CD4-positive, alpha-beta T cell treated with Interleukin-10 for 1 hour (primary cell): ENCODE measurements at regions not wholly inside any gene's neighbourhood (a gene's known extent, or its start where the extent isn't known, plus 50 kb on each side); places are given as distances from the start of the nearest gene placed in this dataset.

Experiments used
- DNase-seq: peaks from one replicate; pipeline ENCODE4 v3.0.0-alpha.2; 2020

DNA sequence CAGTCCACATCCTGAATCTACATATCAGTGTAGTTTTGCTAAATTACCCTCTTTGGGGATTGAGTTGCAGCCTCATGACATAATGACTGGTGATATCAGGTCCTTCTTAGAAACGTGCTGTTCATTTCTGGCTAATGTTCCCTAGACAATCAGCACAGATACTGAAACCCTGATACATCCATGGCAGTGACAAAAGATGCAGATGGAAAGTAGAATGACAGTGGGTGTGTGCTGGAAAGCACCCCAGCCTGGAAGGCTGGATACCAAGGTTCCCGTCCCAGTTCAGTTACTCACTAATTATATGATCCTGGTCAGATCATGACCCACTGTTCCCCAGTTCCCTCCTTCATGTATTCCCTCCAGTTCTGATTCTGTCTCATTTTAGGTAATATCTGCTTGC lies 198.2 kb upstream of the FGGY start:
- DNase-seq: no peak

DNA sequence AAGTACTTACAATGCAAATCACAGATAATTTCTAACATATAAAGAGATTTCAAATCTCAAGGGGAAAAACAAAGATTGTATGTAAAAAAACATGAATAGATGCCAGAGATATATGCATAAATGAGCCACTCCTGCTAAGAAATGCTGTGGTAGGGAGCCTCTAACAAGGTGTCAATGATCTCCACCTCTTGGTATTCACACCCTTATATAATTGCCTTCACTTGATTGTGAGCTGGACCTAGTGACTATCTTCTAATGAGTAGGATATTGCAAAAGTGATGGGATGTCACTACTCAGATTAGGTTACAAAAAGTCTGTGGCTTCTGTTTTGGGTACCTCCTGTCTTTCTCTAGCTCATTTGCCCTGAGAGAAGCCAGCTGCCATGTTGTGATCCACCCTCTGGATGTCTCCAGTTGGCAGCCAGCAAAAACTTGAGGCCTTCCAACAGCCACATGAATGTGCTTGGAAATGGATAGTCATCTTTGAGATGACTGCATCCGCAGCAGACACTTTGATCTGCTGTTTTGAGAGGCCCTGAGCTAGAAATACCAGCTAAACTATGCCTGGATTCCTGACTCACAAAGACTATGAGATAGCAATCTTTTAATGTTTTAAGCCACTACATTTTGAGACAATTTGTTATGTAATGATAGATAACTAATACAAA lies 196.1 kb upstream of the FGGY start:
- DNase-seq: no peak

DNA sequence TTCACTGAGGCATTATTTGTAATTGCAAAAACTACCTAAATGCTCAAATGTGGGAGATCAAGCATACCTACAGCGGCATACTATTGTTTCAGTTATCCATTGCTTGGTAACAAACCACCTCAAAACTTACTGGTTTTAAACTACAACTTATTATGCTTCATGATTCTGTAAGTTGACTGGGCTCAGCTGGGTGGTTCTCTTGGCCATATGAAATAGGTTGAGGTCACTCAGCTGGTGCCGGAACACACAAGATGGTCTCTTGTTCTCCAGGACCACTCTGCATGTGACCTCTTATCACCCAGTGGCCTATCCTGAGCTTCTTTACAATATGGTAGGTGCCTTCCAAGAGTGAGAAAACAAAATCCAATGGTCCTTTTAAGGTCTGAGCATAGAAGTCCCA lies 195.4 kb upstream of the FGGY start:
- DNase-seq: no peak

DNA sequence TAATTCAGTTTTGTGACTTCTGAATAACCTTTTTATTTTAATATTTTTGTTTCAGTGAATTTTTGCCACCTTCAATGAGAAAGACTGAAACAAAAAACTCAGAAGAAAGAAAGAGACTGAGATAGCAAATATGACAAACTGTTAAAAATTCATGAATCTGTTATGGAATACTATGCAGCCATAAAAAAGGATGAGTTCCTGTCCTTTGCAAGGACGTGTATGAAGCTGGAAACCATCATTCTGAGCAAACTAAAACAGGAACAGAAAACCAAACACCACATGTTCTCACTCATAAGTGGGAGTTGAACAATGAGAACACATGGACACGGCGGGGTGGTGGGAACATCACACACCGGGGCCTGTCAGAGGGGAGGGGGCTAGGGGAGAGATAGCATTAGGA lies 193.4 kb upstream of the FGGY start:
- DNase-seq: no peak

DNA sequence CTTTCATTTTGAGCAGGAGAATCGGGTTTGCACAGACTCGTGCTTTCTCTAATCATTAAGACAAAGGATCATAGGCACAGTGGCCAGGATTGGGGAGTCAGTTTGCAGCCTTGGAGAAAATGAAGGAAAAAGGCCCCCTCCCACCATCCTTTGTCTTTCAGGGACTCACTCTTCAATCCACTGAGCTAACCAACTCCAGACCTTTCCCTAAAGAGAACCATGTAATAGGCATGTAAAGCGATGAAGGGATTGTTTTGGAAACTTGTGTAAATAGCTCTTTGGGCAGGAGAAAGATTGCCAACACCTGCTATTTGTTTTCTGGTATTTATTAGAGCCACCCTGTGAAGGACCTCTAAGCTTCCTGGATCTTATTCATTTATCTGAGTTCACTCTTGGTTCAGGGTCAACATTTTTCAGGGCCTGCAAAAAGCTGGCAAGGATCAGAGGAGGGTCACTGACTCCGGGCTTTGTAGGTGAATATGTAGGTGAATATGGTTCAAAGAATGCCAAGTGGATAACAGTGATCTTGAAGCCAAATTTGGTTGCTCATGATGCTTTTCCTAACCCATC lies 192.6 kb upstream of the FGGY start:
- no peak for DNase-seq

DNA sequence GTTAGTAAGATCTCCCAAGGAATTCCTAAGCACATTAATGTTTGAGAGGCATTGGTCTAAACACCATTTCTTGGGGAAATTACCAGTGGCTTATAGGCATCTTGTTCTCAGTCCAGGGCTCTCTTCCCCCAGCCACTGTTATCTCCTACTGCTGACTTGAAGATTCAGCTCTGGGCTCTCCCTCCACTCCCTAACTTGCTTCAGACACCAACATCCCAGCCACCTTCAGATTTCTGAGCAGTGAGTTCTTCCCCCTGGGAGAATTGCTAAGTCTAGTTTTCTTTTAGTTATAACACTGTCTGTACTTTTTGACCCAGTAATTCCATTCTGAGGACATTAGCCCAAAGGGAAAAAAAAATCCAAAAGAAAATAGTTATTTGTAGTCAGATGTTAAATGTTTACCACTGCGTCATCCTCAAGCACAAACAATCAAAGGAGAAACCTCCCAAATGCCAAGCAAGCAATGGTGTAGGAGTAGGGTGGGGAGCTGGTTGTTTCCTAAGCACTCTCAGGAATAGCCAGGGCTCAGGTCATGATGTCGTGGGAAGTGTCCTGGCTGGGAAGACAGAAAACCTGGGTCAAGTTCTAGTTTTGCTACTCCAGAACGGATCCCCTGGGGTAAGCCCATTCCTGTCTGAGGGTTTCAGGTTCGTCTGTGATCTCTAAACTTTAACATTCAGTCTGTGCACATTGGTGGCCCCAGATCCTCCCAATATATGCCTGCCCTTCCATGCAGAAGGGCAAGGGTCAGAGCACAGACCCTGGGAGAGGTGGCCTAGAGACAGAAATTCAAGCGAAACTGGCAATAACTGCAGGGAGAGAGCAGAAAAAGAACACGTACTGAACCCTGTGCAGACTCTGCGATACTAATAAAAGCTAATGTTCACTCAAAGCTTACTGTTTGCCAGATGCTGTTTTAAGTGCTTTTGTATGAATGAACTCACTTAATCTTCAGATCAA lies 191.1 kb upstream of the FGGY start:
- DNase-seq: no peak

DNA sequence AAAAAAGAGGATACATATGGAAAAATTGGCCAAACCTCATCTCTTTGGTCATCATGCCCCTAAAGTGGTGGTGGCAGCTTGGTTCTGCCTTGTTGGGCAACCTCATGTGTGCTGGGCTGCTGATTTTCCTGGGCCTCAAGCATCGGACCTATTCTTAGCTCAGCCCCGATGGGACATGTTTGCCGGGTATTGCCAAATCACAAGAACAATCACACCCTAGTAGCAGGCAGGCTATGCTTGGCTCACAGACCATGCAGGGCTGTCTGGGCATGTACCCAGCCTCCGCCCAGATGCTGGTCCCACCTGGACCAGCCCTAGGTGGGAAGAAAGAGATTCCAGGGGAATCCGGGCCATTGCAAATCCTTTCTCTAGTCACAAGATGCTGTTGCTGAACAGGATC lies 189.4 kb upstream of the FGGY start:
- DNase-seq: no peak

DNA sequence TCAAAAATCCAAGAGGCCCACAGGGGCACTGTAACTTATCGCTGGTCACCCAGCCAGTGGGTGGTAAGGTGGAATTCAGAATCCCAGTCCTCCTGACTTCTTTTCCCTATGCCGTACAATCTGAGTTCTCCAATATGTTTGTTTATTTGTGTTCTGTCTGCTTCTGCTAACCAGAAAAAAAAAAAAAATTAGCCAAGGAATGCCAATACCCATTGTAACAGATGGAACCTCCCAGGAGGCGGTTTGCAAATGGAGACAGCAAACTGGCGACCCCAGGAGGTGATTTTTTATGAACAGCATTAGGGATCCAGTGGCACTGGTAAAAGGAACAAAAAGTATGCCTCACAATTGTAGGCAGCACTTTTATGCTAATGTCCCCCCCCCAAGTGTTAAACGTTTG lies 189.0 kb upstream of the FGGY start:
- DNase-seq: no peak

DNA sequence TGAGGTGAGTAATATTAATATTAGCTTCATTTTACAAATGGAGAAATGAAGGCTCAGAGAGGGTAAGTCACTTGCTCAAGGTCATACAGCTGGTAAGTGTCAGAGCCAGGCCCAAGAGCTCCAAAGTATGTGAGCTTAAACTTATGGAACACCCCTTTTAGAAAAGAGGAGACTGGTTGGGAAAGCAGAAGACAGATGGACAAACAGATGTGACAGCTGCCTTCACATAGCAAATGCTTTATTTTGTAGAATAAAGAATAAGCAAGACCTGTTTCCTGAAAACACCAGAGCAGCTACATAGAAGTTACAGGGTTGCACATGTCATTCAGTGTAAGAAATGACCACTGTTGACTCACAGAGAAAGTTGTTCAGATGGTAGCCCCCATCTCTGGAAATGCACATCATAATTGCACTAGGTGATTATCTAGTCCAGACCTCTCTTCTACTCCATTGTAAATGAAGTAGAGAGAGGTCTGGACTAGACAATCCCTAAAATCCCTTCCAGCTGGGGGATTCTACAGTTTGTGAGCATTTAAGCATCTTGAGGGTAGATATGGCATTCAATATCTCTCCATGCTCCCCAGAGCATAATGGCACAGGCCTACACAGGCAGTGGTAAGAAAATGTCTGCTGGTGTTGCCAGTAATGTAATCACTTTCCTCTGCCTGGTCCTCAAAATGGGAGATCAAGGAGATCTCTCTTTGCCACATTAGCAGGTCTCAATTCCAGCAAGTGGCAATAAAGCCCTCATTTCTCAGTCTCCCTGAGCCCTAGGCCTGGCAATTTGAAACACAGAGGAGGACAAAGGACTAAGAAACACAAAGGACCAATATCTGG lies 188.2 kb upstream of the FGGY start:
- DNase-seq: no peak

DNA sequence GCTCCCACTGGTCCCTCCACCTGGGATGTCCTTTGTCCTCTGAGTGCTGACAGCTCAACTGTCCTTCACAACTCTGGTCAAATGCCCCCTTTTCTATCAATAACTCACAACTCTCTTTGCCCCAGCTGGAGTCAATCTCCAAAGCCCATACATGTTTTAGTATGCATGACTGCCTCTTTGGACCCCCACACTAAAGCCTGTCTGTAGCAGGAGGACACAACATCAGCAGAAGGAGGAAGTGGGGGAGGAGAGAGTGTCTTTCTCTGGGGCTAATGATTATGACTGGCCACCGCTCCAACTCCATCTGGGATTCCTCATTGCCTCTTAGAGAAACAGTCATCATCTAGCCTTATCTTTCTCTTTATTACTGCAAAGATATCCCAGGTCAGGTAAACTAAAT lies 186.6 kb upstream of the FGGY start:
- DNase-seq: no peak

DNA sequence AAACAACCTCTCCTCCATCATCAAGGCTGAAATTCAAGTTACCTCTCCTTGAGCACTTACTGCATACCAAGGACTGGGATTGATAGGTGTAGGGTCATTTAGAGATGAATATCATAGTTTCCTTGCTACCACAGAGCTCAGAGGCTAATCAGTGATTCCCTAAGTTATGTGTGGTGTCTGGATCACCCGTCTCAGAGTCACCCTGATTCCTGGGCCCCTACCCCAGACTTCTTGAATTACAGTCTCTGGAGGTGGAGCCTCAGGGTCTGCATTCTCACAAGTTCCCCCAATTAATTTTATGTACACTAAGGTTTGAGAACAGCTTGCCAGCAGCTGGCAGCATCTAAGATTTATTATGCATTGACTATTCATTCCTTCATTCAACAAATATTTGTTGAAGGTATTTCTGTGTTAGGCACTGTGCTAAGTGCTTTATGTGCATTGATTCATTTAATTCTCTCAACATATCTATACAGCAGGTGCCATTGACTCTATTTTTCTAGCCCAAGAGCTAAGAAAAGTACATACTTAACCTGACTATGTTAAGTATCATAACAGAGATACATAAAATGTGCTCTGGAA lies 182.9 kb upstream of the FGGY start:
- no peak for DNase-seq

DNA sequence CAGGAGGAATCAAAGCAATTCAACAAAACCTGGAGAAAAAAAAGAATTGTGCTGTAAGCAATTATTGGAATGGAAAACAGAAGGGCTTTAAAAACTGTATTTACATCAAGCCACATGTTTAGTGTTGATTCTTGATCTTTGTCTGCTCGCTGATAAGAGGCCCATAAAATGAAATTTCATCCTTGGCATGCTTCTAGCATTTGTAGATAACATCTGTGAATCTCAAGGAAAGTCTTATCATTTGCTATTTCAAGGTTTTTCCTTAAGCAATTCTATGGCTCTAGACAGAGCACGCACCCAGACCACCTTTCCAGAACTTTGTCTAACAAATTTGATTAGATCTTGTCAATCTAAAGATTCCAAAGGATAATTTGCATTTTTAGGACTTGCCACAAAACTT lies 181.0 kb upstream of the FGGY start:
- DNase-seq: no peak

DNA sequence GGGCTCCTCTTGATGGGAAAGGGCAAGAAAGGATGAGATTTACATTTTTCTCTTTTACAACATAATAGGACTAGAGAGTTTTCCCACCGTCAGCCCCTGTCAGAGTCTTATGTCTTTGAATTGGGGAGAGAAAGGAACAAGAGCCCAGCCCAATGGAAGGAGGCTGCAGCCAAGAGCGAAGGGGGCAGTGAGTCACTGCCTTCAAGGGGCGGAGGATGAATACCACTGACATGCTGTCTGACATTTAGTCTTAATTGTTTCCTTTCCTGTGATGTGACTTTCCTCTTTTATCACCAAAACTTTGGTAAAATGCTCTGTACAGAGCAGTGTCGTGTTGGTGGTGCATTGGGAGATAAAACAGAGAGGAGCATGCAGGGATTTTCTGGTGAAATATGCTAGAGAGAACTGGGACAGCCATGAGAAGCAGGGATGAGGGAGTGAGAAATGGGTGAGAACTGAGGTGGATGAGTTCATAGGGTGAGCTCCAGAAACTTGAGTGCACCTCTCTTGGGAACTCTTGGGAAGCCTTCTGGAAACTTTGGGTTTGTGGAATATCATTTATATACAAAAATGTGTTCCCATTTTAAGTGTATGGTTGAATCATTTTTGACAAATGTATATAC lies 179.9 kb upstream of the FGGY start:
- no peak for DNase-seq

DNA sequence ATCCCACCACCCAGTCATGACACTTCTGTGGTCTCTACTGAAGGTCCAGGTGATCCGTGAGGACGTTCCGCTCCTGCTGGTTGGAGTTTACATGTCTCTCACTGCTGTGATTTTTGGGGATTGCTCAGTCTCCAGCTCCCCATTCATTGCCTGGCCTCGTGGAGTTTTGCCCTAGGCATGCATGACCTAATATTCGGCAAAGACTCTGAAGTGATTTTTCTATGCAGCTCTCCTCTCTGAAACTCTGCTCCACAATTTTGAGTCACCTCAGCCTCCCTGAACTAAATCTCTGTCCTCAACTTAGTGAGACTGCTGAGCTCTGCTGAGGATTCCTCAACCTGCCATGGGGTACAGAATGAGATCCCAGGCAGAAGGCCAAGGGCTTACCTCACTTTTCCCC lies 174.4 kb upstream of the FGGY start:
- DNase-seq: no peak

DNA sequence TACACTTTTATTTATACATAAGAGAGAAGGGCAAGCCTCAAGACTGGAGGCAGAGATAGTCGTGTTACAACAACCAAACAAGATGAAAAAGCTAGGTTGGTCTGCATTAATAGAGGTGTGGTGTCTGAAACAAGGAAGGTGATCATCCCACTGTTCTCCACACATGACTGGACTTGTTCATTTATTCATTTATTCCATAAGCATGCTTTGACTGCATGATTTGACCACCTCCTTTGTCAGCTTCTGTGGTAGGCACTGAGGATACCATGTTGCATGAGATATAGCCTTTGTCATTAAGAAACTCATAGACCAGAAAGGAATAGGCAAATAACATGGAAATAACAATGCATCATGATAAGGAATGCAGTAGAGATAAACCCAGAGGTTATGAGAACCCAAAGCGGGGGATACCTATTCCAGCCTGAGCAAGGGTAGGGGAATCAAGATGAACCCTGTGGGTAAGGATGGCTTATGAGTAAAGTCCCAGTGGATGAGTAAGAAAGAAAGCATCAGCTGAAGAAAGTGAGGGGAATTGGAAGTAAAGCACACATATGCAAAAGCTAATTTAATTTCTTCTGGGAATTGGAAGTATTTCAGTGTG lies 173.7 kb upstream of the FGGY start:
- no peak for DNase-seq

DNA sequence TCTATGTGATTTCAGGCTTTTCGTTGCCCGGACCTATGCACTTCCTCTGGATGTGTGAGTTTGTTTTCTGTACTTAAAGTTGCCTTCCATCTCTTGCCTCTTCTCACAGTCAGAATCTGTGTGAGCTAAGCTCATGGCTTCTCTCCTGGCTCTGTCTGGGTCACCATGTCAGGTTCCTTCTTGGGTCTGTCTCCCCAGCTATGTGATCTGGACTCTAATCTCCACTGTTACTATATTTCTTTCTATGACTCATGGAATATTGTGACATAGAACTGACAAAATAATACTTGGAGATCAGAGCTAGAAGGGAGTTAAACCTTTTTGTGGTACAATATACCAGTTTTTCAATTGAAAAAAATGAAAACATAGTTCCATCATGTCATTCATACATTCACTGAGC lies 172.7 kb upstream of the FGGY start:
- DNase-seq: no peak

DNA sequence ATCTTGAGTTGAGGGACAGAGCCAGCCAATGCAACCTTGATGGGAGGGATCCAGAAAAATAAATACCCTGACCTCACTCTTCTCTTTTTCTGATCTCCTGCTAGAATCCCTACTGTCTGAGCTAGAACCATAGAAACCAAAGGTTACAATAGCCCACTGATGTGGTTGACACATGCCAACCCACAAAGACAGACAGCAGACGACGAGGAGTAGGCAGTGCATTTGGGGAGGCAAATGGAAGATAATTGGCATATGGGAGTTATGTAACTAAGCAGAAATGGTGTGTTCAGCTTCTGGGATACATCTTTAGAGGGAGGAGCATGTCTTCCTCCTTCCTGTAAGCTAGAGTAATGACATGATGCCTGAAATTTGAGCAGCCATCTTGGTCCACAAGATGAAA lies 171.7 kb upstream of the FGGY start:
- DNase-seq: peak; percentile 34

DNA sequence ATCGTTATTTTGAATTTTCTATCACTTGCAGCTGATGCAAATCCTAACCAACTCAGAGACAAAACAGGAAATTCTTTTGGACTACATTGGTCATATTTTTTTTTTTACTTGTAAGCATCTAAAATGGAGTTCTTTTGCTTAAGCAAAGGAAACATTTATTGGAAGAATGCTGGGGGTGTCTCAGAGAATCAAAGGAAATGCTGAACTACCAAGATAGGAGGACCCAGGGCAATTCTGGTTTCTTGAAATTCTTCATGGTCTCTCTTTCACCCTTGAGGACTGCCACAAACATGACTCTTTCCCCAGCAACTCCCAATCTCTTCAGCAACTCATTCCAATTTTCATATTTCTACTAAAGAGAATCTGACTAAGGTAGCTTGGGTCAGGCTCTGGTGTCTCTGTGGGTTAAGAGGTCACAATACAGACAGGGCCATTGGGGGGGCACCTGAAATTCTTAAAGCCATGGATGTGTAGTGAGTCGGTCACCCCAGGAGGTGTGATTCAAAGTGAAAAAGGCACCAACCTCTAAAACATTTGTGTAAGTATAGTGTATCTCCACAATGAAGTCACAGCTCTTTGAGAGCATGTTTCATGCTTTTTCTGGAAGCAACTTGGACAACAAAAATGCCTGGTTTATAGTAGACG lies 171.1 kb upstream of the FGGY start:
- DNase-seq: no peak

DNA sequence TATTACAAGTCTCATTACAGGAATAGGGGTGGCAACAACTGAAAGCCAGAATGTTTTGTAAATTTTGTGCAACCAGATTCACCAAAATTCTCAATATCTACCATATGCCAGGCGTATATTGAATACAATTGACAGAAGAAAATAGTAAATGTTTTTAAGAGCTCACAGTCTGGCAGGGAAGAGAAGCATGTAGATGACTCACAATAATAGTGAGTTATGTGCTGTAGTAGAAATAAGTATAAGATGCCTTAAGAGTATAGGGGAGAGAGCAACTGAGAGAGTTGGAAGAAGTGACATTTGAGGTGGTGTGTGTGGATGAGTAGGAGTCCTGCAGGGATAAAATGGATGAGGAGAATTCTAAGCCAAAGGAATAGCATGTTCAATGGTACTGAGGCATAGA lies 170.5 kb upstream of the FGGY start:
- no peak for DNase-seq

DNA sequence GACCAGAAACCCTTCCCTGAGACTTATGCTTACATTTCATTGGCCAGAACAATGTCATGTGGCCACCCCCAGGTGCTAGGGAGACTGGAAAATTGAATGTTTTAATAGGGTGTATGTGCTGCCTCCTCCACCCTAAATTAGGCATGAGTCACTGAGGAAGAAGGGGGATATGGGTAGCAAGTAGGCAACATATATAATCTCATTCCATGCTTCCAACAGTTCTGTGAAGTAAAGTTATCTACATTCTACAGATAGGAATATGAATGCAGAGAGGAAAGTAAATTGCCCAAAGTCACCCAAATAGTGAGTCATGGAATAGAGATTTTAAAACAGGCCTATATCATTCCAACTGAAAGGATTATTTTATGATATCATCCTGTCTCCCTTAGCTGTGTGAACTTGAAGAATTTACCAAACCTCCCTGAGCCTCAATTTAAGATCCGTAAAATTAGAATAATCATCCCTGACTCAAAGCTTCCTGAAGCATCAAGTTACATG lies 168.6 kb upstream of the FGGY start:
- no peak for DNase-seq

DNA sequence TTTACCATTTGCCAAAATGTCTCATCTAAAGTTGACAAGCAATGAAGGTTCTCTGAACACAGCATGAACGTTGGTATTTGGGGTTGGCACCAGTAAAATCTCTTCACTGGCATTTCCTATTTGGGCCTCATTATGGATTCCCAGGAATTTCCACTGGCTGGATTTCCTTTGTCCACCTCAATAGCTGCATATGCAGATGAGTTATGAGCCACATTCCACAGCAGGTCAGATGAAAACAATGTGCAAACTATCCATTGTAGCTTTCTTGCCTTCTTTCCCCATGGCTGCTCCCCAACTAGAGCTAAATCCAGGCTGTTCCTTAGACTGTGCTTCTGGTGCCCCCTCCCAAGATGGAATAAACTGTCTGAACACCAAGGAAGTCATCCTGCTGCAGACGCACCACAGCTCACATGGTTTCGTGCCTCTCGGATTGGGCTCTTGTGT lies 168.1 kb upstream of the FGGY start:
- no peak for DNase-seq
